K562 (cell line): ENCODE measurements at regions not wholly inside any gene's neighbourhood (a gene's known extent, or its start where the extent isn't known, plus 50 kb on each side); places are given as distances from the start of the nearest gene placed in this dataset.

Experiments
- ARHGAP35 ChIP-seq: fragments of 450-650 bp; IDR thresholded peaks from 2 replicates; pipeline ENCODE4 v1.6.1; 2018; ENCODE audit not compliant: partially characterized antibody
- ARID3B ChIP-seq: fragments of 250-450 bp; sonication (Bioruptor Pico); IDR thresholded peaks from 2 replicates; pipeline ENCODE4 v1.4.0; 2020; ENCODE audit warnings: borderline replicate concordance
- ATF2 ChIP-seq: sonication (generic); formaldehyde crosslinking; IDR thresholded peaks from 2 replicates; pipeline ENCODE4 v1.8.1; 2022; ENCODE audit warnings: missing genetic modification reagents
- ATF7 ChIP-seq: fragments of 450-650 bp; IDR thresholded peaks from 2 replicates; pipeline ENCODE4 v1.7.1; 2014; ENCODE audit warnings: mild to moderate bottlenecking, moderate library complexity
- BACH1 ChIP-seq: fragments of 200-800 bp; sonication (Bioruptor generic); IDR thresholded peaks from 2 replicates; pipeline ENCODE4 v1.6.1; 2016; ENCODE audit warnings: missing genetic modification characterization, missing compliant biosample characterization
- BDP1 ChIP-seq: IDR thresholded peaks from 3 replicates; pipeline ENCODE4 v1.6.1; 2011; ENCODE audit not compliant: insufficient read length, insufficient read depth
- CXXC5 ChIP-seq: fragments of 250-450 bp; sonication (Bioruptor Pico); IDR thresholded peaks from 2 replicates; pipeline ENCODE4 v1.8.0; 2022; ENCODE audit warnings: inconsistent platforms, mild to moderate bottlenecking, moderate library complexity
- FOS ChIP-seq: IDR thresholded peaks from 3 replicates; pipeline ENCODE4 v1.6.1; 2011; ENCODE audit not compliant: insufficient read length; ENCODE audit errors: extremely low read depth
- HNRNPH1 ChIP-seq: fragments of 200-400 bp; formaldehyde crosslinking; optimal IDR thresholded peaks from 2 replicates; pipeline ENCODE3; 2017; ENCODE audit warnings: low read depth, mild to moderate bottlenecking, low read length, moderate library complexity
- HNRNPL ChIP-seq: fragments of 200-400 bp; formaldehyde crosslinking; IDR thresholded peaks from 2 replicates; pipeline ENCODE4 v1.6.1; 2017; ENCODE audit warnings: low read depth, mild to moderate bottlenecking, low read length
- MAFF ChIP-seq: IDR thresholded peaks from 2 replicates; pipeline ENCODE4 v1.6.1; 2012; ENCODE audit warnings: low read length, improper control_type of control experiment
- MTA3 ChIP-seq: fragments of 450-650 bp; formaldehyde crosslinking; IDR thresholded peaks from 2 replicates; pipeline ENCODE4 v1.6.1; 2017; ENCODE audit warnings: mild to moderate bottlenecking, borderline replicate concordance
- NR2F6 ChIP-seq: fragments of 450-650 bp; formaldehyde crosslinking; IDR thresholded peaks from 2 replicates; pipeline ENCODE4 v1.4.0; 2020; ENCODE audit warnings: mild to moderate bottlenecking
- RB1 ChIP-seq: fragments of 450-650 bp; IDR thresholded peaks from 2 replicates; pipeline ENCODE4 v1.6.1; 2017; ENCODE audit warnings: low read depth, mild to moderate bottlenecking
- RFX1 ChIP-seq: fragments of 450-650 bp; IDR thresholded peaks from 2 replicates; pipeline ENCODE4 v1.6.1; 2016; ENCODE audit warnings: mild to moderate bottlenecking, moderate library complexity
- RHOXF2B ChIP-seq: fragments of 250-450 bp; sonication (Bioruptor Pico); conservative IDR thresholded peaks from 2 replicates; pipeline ENCODE4 v1.5.1; 2021
- SFPQ ChIP-seq: fragments of 200-400 bp; formaldehyde crosslinking; IDR thresholded peaks from 2 replicates; pipeline ENCODE4 v1.6.1; 2017; ENCODE audit warnings: mild to moderate bottlenecking, low read depth, low read length, moderate library complexity
- SLC30A9 ChIP-seq: fragments of 250-450 bp; sonication (Bioruptor Pico); IDR thresholded peaks from 2 replicates; pipeline ENCODE4 v1.8.0; 2022; ENCODE audit warnings: mild to moderate bottlenecking, moderate library complexity
- TAF7 ChIP-seq: fragments of 450-650 bp; IDR thresholded peaks from 2 replicates; pipeline ENCODE4 v1.6.1; 2016; ENCODE audit warnings: missing genetic modification characterization, missing compliant biosample characterization
- TCF3 ChIP-seq: sonication (generic); formaldehyde crosslinking; IDR thresholded peaks from 2 replicates; pipeline ENCODE4 v1.4.0; 2020; ENCODE audit warnings: mild to moderate bottlenecking, missing genetic modification reagents
- TCFL5 ChIP-seq: fragments of 250-450 bp; sonication (Bioruptor Pico); conservative IDR thresholded peaks from 2 replicates; pipeline ENCODE4 v1.6.1; 2021; ENCODE audit warnings: mild to moderate bottlenecking, moderate library complexity, matching md5 sums
- TSC22D4 ChIP-seq: fragments of 450-650 bp; IDR thresholded peaks from 2 replicates; pipeline ENCODE4 v1.6.1; 2016; ENCODE audit warnings: missing genetic modification characterization, missing biosample characterization, control low read depth
- ZNF263 ChIP-seq: sonication (generic); formaldehyde crosslinking; IDR thresholded peaks from 2 replicates; pipeline ENCODE4 v1.8.0; 2022; ENCODE audit warnings: mild to moderate bottlenecking, missing genetic modification reagents, borderline replicate concordance
- ZNF280A ChIP-seq: fragments of 450-650 bp; IDR thresholded peaks from 2 replicates; pipeline ENCODE4 v1.6.1; 2018; ENCODE audit warnings: mild to moderate bottlenecking, low read depth; ENCODE audit not compliant: partially characterized antibody
- ZNF707 ChIP-seq: fragments of 250-450 bp; sonication (Bioruptor Pico); conservative IDR thresholded peaks from 2 replicates; pipeline ENCODE4 v1.8.0; 2022; ENCODE audit warnings: inconsistent platforms, mild to moderate bottlenecking, moderate library complexity

GRCh38 chr9:124202447-124202971 is 55.2 kb upstream of the NEK6 start (continued):
- TF ChIP-seq MTA3 = peak; percentile 84; the same call in 1 of the 2 replicates
- TF ChIP-seq SFPQ = no peak
- no peak for TF ChIP-seq ATF2 (CRISPR knock-in tag)
- TF ChIP-seq RFX1 = no peak
- TF ChIP-seq FOS = peak; percentile 54
- no peak for TF ChIP-seq ZNF707
- peak; percentile 77 for TF ChIP-seq CXXC5 (CRISPR knock-in tag)
- no peak for TF ChIP-seq ZNF280A
- TF ChIP-seq TCFL5 (CRISPR knock-in tag) = no peak
- TF ChIP-seq ATF7 = peak; percentile 91
- no peak for TF ChIP-seq TSC22D4
- TF ChIP-seq SLC30A9 (CRISPR knock-in tag) = no peak
- no peak for TF ChIP-seq ARHGAP35
- TF ChIP-seq NR2F6 = no peak
- peak; percentile 71; the same call in 1 of the 2 replicates for TF ChIP-seq MAFF
- TF ChIP-seq HNRNPH1 = no peak
- TF ChIP-seq HNRNPL = 0 out of 2 replicates have a peak, but pooled peaks have one; percentile 60
- no peak for TF ChIP-seq ARID3B
- TF ChIP-seq RB1 = no peak
- TF ChIP-seq BDP1 = no peak
- TF ChIP-seq ZNF263 = peak; percentile 15; the same call in 1 of the 2 replicates
- peak; percentile 94 for TF ChIP-seq TCF3 (CRISPR knock-in tag)
- no peak for TF ChIP-seq TAF7
- TF ChIP-seq BACH1 (tag) = peak; percentile 69
- no peak for TF ChIP-seq RHOXF2B (CRISPR knock-in tag)
